ENCODE measurements at regions not wholly inside any gene's neighbourhood (a gene's known extent, or its start where the extent isn't known, plus 50 kb on each side); places are given as distances from the start of the nearest gene placed in this dataset.

DNA sequence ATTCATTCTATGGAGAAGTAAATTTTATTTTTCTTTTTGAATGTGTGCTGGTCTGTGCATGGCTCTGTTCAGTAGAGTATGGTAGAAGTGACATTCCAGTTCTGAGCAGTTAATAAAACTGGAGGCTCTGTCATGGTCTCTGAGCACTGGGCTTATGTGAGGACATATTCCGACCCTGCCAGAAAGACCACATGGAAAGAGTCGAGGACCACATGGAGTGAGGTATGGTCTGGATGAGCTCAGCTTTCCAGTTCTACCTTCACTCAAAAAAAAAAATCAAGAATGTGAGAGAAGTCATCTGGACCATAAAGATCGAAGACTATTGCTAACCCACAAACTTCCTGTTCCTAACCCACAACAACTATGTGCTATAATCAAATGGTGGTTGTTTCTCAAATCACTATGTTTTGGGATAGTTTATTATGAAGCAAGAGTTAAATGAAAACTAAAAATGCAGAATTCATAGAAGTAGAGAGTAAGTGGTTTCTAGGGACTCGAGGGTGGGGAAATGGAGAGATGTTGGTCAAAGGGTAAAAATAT is 534.2 kb upstream of the ANO5 start:
- TF ChIP-seq, protein P1, sequence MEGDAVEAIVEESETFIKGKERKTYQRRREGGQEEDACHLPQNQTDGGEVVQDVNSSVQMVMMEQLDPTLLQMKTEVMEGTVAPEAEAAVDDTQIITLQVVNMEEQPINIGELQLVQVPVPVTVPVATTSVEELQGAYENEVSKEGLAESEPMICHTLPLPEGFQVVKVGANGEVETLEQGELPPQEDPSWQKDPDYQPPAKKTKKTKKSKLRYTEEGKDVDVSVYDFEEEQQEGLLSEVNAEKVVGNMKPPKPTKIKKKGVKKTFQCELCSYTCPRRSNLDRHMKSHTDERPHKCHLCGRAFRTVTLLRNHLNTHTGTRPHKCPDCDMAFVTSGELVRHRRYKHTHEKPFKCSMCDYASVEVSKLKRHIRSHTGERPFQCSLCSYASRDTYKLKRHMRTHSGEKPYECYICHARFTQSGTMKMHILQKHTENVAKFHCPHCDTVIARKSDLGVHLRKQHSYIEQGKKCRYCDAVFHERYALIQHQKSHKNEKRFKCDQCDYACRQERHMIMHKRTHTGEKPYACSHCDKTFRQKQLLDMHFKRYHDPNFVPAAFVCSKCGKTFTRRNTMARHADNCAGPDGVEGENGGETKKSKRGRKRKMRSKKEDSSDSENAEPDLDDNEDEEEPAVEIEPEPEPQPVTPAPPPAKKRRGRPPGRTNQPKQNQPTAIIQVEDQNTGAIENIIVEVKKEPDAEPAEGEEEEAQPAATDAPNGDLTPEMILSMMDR (IDR thresholded peaks at IDR 0.05 in 4 of 5, conservative IDR thresholded peaks at IDR 0.05 in 1 of 5) = no peak
- no peak for TF ChIP-seq POLR2A (IDR thresholded peaks at IDR 0.05)

Data from gastrocnemius medialis (tissue), 4 donors.